Vagina (tissue), 2 donors: ENCODE measurements at regions not wholly inside any gene's neighbourhood (a gene's known extent, or its start where the extent isn't known, plus 50 kb on each side); places are given as distances from the start of the nearest gene placed in this dataset.

Source experiments
- POLR2AphosphoS5 ChIP-seq, 2 donors: sonication (generic); formaldehyde crosslinking; IDR thresholded peaks; one replicate each; pipeline ENCODE4 v1.9.0; 2017; ENCODE audit warnings: antibody characterized with exemption in 2 of 2, mild to moderate bottlenecking in 2 of 2, low read depth in 1 of 2; ENCODE audit not compliant: insufficient read depth in 1 of 2
- TF ChIP-seq, protein P1 (sequence below), 3 experiments: fragments of 450-650 bp in 2 of 3; fragments of 200-600 bp in 1 of 3; sonication (generic) in 1 of 3; IDR thresholded peaks; one replicate each; pipeline ENCODE4 v1.5.1; 2017 to 2019; ENCODE audit warnings: antibody characterized with exemption in 3 of 3, mild to moderate bottlenecking in 2 of 3, moderate library complexity in 2 of 3

DNA sequence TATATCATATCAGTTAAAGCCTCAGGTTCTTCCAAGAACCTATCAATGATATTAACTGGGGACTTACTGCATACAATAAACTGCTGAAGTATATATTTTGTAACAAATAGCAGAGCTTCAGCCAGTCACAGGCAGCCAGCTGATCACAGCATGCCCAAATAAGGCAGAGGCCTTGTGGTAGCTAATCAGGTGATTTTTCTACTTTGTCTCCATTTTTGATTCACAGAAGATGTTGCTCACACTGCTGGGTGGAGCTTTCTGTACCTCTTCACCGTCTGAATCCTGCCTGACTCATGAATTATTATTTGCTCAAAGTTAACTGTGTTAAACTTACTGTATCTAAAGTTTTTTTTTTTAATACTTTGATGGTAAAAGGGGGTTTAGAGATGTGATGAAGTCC lies 357.4 kb downstream of the PSAT1 start:
- TF ChIP-seq, protein P1, sequence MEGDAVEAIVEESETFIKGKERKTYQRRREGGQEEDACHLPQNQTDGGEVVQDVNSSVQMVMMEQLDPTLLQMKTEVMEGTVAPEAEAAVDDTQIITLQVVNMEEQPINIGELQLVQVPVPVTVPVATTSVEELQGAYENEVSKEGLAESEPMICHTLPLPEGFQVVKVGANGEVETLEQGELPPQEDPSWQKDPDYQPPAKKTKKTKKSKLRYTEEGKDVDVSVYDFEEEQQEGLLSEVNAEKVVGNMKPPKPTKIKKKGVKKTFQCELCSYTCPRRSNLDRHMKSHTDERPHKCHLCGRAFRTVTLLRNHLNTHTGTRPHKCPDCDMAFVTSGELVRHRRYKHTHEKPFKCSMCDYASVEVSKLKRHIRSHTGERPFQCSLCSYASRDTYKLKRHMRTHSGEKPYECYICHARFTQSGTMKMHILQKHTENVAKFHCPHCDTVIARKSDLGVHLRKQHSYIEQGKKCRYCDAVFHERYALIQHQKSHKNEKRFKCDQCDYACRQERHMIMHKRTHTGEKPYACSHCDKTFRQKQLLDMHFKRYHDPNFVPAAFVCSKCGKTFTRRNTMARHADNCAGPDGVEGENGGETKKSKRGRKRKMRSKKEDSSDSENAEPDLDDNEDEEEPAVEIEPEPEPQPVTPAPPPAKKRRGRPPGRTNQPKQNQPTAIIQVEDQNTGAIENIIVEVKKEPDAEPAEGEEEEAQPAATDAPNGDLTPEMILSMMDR (IDR thresholded peaks at IDR 0.05): no peak
- no peak for TF ChIP-seq POLR2AphosphoS5 (IDR thresholded peaks at IDR 0.05; ENCODE audit: insufficient read depth in 1 of 2, low read depth in 1 of 2)
